ENCODE measurements at regions not wholly inside any gene's neighbourhood (a gene's known extent, or its start where the extent isn't known, plus 50 kb on each side); places are given as distances from the start of the nearest gene placed in this dataset.

- TF ChIP-seq POLR2A (IDR thresholded peaks at IDR 0.05; ENCODE audit: low read length), result no peak
- TF ChIP-seq GATA1 (IDR thresholded peaks at IDR 0.05; ENCODE audit: low read depth, low read length), result no peak
Measured at GRCh38 chr21:35521293-35521692, 472.2 kb upstream of the RUNX1 start.

Data from erythroblast (primary cell).